HG03571 (cell line): ENCODE measurements at regions not wholly inside any gene's neighbourhood (a gene's known extent, or its start where the extent isn't known, plus 50 kb on each side); places are given as distances from the start of the nearest gene placed in this dataset.

Experiments
- ATAC-seq: cut with Tn5 transposase; IDR thresholded peaks from one replicate; pipeline ENCODE4 v1.9.1; 2021; ENCODE audit not compliant: unreplicated experiment

- ATAC-seq: no peak
Observed at GRCh38 chr17:77454242-77455095, 313.7 kb downstream of the SEC14L1 start.

- ATAC-seq: no peak
Observed at GRCh38 chr17:77455111-77455890, 314.5 kb downstream of the SEC14L1 start.

- no peak for ATAC-seq
Observed at GRCh38 chr17:77455891-77456260, 315.1 kb downstream of the SEC14L1 start.

- ATAC-seq: no peak
Observed at GRCh38 chr17:77456271-77456950, 315.6 kb downstream of the SEC14L1 start.

GRCh38 chr17:77456951-77457548 lies 316.3 kb downstream of the SEC14L1 start:
- ATAC-seq: no peak

GRCh38 chr17:77457572-77458201 lies 316.9 kb downstream of the SEC14L1 start:
- ATAC-seq: no peak

- no peak for ATAC-seq
Observed at GRCh38 chr17:77458202-77459017, 317.6 kb downstream of the SEC14L1 start.

GRCh38 chr17:77459018-77459755 lies 318.4 kb downstream of the SEC14L1 start:
- ATAC-seq: no peak

- no peak for ATAC-seq
Observed at GRCh38 chr17:77460514-77461046, 319.8 kb downstream of the SEC14L1 start.

- ATAC-seq: no peak
Observed at GRCh38 chr17:77461277-77462057, 320.7 kb downstream of the SEC14L1 start.

- no peak for ATAC-seq
Observed at GRCh38 chr17:77462090-77462489, 321.3 kb downstream of the SEC14L1 start.

GRCh38 chr17:77462553-77463497 lies 322.1 kb downstream of the SEC14L1 start:
- no peak for ATAC-seq

GRCh38 chr17:77464988-77465357 lies 324.2 kb downstream of the SEC14L1 start:
- no peak for ATAC-seq

- ATAC-seq: peak; percentile 49
Observed at GRCh38 chr17:77465358-77466041, 324.7 kb downstream of the SEC14L1 start.

- ATAC-seq: no peak
Observed at GRCh38 chr17:77466140-77466539, 325.4 kb downstream of the SEC14L1 start.

- ATAC-seq: no peak
Observed at GRCh38 chr17:77466596-77467223, 325.9 kb downstream of the SEC14L1 start.
